ENCODE measurements at regions not wholly inside any gene's neighbourhood (a gene's known extent, or its start where the extent isn't known, plus 50 kb on each side); places are given as distances from the start of the nearest gene placed in this dataset.

GRCh38 chrX:109842611-109843010 is 109.6 kb upstream of the ACSL4 start:
- no peak for DNase-seq (ENCODE audit: low read depth)

- DNase-seq (ENCODE audit: low read depth), result peak; percentile 47
Observed at GRCh38 chrX:109843963-109844751, 111.1 kb upstream of the ACSL4 start.

- DNase-seq (ENCODE audit: low read depth), result no peak
Observed at GRCh38 chrX:109844986-109845385, 111.9 kb upstream of the ACSL4 start.

GRCh38 chrX:109845996-109846395 is 112.9 kb upstream of the ACSL4 start:
- no peak for DNase-seq (ENCODE audit: low read depth)

- peak; percentile 97 for DNase-seq (ENCODE audit: low read depth)
Observed at GRCh38 chrX:109847257-109848187, 114.5 kb upstream of the ACSL4 start.

- DNase-seq (ENCODE audit: low read depth), result no peak
Observed at GRCh38 chrX:109848461-109849050, 115.5 kb upstream of the ACSL4 start.

GRCh38 chrX:109854096-109854495 is 121.0 kb upstream of the ACSL4 start:
- no peak for DNase-seq (ENCODE audit: low read depth)

- DNase-seq (ENCODE audit: low read depth), result no peak
Observed at GRCh38 chrX:109855501-109855900, 122.4 kb upstream of the ACSL4 start.

GRCh38 chrX:109856974-109857373 is 123.9 kb upstream of the ACSL4 start:
- no peak for DNase-seq (ENCODE audit: low read depth)

GRCh38 chrX:109857584-109858228 is 124.6 kb upstream of the ACSL4 start:
- no peak for DNase-seq (ENCODE audit: low read depth)

- no peak for DNase-seq (ENCODE audit: low read depth)
Observed at GRCh38 chrX:109858602-109859341, 125.7 kb upstream of the ACSL4 start.

- no peak for DNase-seq (ENCODE audit: low read depth)
Observed at GRCh38 chrX:109859651-109860050, 126.6 kb upstream of the ACSL4 start.

GRCh38 chrX:109862433-109862832 is 129.4 kb upstream of the ACSL4 start:
- no peak for DNase-seq (ENCODE audit: low read depth)

- DNase-seq (ENCODE audit: low read depth), result no peak
Observed at GRCh38 chrX:109863811-109864210, 130.8 kb upstream of the ACSL4 start.

GRCh38 chrX:109871121-109871888 is 131.6 kb upstream of the TMEM164 start:
- no peak for DNase-seq (ENCODE audit: low read depth)

GRCh38 chrX:109872021-109872732 is 130.7 kb upstream of the TMEM164 start:
- DNase-seq (ENCODE audit: low read depth), result no peak

- DNase-seq (ENCODE audit: low read depth), result no peak
Observed at GRCh38 chrX:109873574-109873973, 129.3 kb upstream of the TMEM164 start.

- no peak for DNase-seq (ENCODE audit: low read depth)
Observed at GRCh38 chrX:109873983-109874382, 128.9 kb upstream of the TMEM164 start.

- no peak for DNase-seq (ENCODE audit: low read depth)
Observed at GRCh38 chrX:109874548-109874947, 128.4 kb upstream of the TMEM164 start.

GRCh38 chrX:109875831-109876230 is 127.1 kb upstream of the TMEM164 start:
- DNase-seq (ENCODE audit: low read depth), result no peak
